ENCODE measurements at regions not wholly inside any gene's neighbourhood (a gene's known extent, or its start where the extent isn't known, plus 50 kb on each side); places are given as distances from the start of the nearest gene placed in this dataset.
A peak's percentile ranks its signal among the peaks of the same experiment; 100 is the strongest.
"Not testable (repeated sequence)": the region's sequence is repeated elsewhere in the genome, so short reads cannot be mapped to it uniquely, and the experiment has no call there.

- DNase-seq: no peak
Measured at GRCh38 chr1:73842436-73842835, 355.5 kb downstream of the LRRIQ3 start.

- peak; percentile 14 for DNase-seq
Measured at GRCh38 chr1:73839922-73840321, 358.1 kb downstream of the LRRIQ3 start.

GRCh38 chr1:73832276-73833181, 365.4 kb downstream of the LRRIQ3 start:
- no peak for DNase-seq

GRCh38 chr1:73827283-73827682, 370.7 kb downstream of the LRRIQ3 start:
- not testable (repeated sequence) for DNase-seq

- DNase-seq: no peak
Measured at GRCh38 chr1:73824065-73824464, 373.9 kb downstream of the LRRIQ3 start.

GRCh38 chr1:73821520-73821919, 376.5 kb downstream of the LRRIQ3 start:
- no peak for DNase-seq

GRCh38 chr1:73820843-73821242, 377.1 kb downstream of the LRRIQ3 start:
- DNase-seq: no peak

- no peak for DNase-seq
Measured at GRCh38 chr1:73813716-73814115, 384.3 kb downstream of the LRRIQ3 start.

- DNase-seq: no peak
Measured at GRCh38 chr1:73813236-73813635, 384.7 kb downstream of the LRRIQ3 start.

- no peak for DNase-seq
Measured at GRCh38 chr1:73811798-73812197, 386.2 kb downstream of the LRRIQ3 start.

GRCh38 chr1:73804935-73805334, 393.0 kb downstream of the LRRIQ3 start:
- DNase-seq: no peak

GRCh38 chr1:73803380-73803779, 394.6 kb downstream of the LRRIQ3 start:
- DNase-seq: no peak

GRCh38 chr1:73801912-73802429, 396.0 kb downstream of the LRRIQ3 start:
- no peak for DNase-seq

GRCh38 chr1:73800376-73800775, 397.6 kb downstream of the LRRIQ3 start:
- peak; percentile 28 for DNase-seq

- no peak for DNase-seq
Measured at GRCh38 chr1:73789965-73790364, 408.0 kb downstream of the LRRIQ3 start.

GRCh38 chr1:73784026-73784425, 413.9 kb downstream of the LRRIQ3 start:
- DNase-seq: no peak

GRCh38 chr1:73783352-73783751, 414.6 kb downstream of the LRRIQ3 start:
- DNase-seq: no peak

GRCh38 chr1:73782901-73783300, 415.1 kb downstream of the LRRIQ3 start:
- no peak for DNase-seq

GRCh38 chr1:73781251-73781650, 416.7 kb downstream of the LRRIQ3 start:
- DNase-seq: no peak

- DNase-seq: no peak
Measured at GRCh38 chr1:73778471-73778870, 419.5 kb downstream of the LRRIQ3 start.

- no peak for DNase-seq
Measured at GRCh38 chr1:73775896-73776295, 422.1 kb downstream of the LRRIQ3 start.

GRCh38 chr1:73772941-73773340, 425.0 kb downstream of the LRRIQ3 start:
- no peak for DNase-seq

- no peak for DNase-seq
Measured at GRCh38 chr1:73771396-73771795, 426.6 kb downstream of the LRRIQ3 start.

GRCh38 chr1:73770109-73770905, 427.7 kb downstream of the LRRIQ3 start:
- no peak for DNase-seq
